Epithelial cell of proximal tubule (primary cell): ENCODE measurements at regions not wholly inside any gene's neighbourhood (a gene's known extent, or its start where the extent isn't known, plus 50 kb on each side); places are given as distances from the start of the nearest gene placed in this dataset.

Source experiments
- DNase-seq: peaks from one replicate; pipeline ENCODE4 v3.0.0-alpha.2; 2011; ENCODE audit warnings: low read depth
- H3K4me3 ChIP-seq: 2 replicates; pipeline ENCODE4 v1.5.1; 2011; ENCODE audit warnings: low read depth, mild to moderate bottlenecking, low read length
- CTCF ChIP-seq: conservative IDR thresholded peaks from 2 replicates; pipeline ENCODE4 v1.5.1; 2012; ENCODE audit warnings: low read depth, mild to moderate bottlenecking, low read length

- H3K4me3 ChIP-seq: no peak overlapping the region
- no peak for DNase-seq
- no peak for TF ChIP-seq CTCF
These were observed 238.5 kb upstream of the PIK3R1 start for GRCh38 chr5:67976891-67977601.

- H3K4me3 ChIP-seq: no peak overlapping the region
- TF ChIP-seq CTCF: no peak
- no peak for DNase-seq
These were observed 239.4 kb upstream of the PIK3R1 start for GRCh38 chr5:67976181-67976580.

DNA sequence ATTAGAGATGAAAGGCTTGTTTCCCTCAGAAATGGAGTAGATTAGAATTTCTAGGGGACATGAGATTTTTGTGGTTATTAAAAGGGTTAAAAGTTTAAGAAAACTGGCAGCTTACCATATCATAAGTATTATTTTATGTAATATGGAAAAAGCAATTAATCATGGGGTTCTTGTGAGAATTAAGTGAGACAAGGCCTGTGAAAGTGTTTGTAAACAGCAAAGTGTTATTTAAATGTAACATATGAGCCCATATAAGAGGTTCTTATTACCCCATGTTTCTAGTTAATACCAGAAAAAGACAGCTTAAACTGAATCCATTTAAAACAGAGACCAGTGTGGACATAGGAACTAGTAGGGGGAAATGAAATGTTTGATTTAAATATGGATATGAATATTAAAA lies 241.1 kb upstream of the PIK3R1 start:
- H3K4me3 ChIP-seq: no peak overlapping the region
- TF ChIP-seq CTCF: no peak
- DNase-seq: no peak

DNA sequence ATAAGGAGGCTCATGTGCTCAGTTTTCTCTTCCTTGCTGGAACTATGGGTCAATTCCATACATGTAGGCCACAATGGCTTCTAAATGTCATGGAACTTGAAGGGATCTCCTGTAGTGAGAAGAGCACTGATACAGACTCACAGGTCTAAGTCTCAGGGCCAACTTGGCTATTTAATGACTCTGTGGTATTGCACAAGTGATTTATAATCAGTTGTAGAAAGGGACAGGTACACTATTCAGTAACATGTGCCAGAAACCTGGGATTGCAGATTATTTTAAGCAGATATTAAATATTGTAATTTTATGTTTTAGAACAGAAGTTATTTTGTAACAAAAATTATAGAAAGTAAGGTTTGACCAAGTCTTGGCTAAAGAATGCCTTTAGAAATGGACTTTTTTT lies 241.5 kb upstream of the PIK3R1 start:
- no peak overlapping the region for H3K4me3 ChIP-seq
- no peak for TF ChIP-seq CTCF
- DNase-seq: no peak

GRCh38 chr5:67971971-67972821 lies 243.4 kb upstream of the PIK3R1 start:
- no peak overlapping the region for H3K4me3 ChIP-seq
- no peak for DNase-seq
- TF ChIP-seq CTCF: no peak

DNA sequence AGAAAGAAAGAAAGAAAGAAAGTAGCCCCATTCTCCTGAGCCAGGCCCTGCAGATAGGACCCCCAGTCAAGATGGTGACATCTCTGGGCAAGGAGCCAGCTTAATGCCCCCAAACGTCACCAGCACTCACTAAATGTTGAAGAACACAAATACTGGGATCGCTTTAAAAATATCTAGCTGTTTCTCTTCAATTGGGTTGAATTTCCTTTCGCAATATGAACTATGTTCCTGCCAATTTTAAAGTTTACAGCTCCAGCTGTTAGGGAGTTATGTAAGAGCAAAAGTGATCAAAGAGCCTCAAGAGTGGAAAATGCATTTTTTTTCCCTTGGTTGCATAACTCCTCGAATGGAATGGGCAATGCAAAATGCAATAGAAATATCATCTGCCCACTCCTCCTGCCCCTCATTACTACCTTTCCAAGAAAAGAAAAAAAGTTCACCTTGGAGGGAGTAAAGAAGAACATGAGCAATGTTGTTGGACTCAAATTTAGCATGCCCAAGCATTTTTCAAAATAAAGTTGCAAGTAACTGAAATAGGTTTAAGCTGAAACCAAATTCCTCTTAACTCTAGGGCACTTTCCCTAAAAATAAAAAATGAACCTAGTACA lies 244.2 kb upstream of the PIK3R1 start:
- no peak for DNase-seq
- TF ChIP-seq CTCF: no peak
- H3K4me3 ChIP-seq: no peak overlapping the region
